C4-2B (cell line): ENCODE measurements at regions not wholly inside any gene's neighbourhood (a gene's known extent, or its start where the extent isn't known, plus 50 kb on each side); places are given as distances from the start of the nearest gene placed in this dataset.

Source experiments
- CTCF ChIP-seq: fragments of 450-650 bp; conservative IDR thresholded peaks from 2 replicates; pipeline ENCODE4 v1.5.1; 2017; ENCODE audit warnings: mild to moderate bottlenecking
- ZFX ChIP-seq: fragments of 450-650 bp; IDR thresholded peaks from 2 replicates; pipeline ENCODE4 v1.6.1; 2017

GRCh38 chr5:38078161-38078560 is 180.2 kb upstream of the EGFLAM start:
- no peak for TF ChIP-seq CTCF
- TF ChIP-seq ZFX = no peak
